GM18505 (cell line): ENCODE measurements at regions not wholly inside any gene's neighbourhood (a gene's known extent, or its start where the extent isn't known, plus 50 kb on each side); places are given as distances from the start of the nearest gene placed in this dataset.

Experiments
- ATAC-seq: cut with Tn5 transposase; IDR thresholded peaks from one replicate; pipeline ENCODE4 v1.9.1; 2021; ENCODE audit not compliant: unreplicated experiment
- POLR2A ChIP-seq: IDR thresholded peaks from 4 replicates; pipeline ENCODE4 v1.6.1; 2011; ENCODE audit warnings: borderline replicate concordance; ENCODE audit not compliant: insufficient read depth, insufficient read length; ENCODE audit errors: extremely low read depth

GRCh38 chr10:128763588-128763987 lies 637.4 kb upstream of the MKI67 start:
- no peak for ATAC-seq

GRCh38 chr10:128764190-128764589 lies 638.0 kb upstream of the MKI67 start:
- ATAC-seq = no peak

More at GRCh38 chr10:128763588-128763987, 637.4 kb upstream of the MKI67 start:
- TF ChIP-seq POLR2A = no peak

GRCh38 chr10:128766915-128767314 lies 640.7 kb upstream of the MKI67 start:
- no peak for ATAC-seq
- TF ChIP-seq POLR2A = no peak

More at GRCh38 chr10:128764190-128764589, 638.0 kb upstream of the MKI67 start:
- TF ChIP-seq POLR2A = no peak

GRCh38 chr10:128774979-128775378 lies 648.8 kb upstream of the MKI67 start:
- no peak for TF ChIP-seq POLR2A
- ATAC-seq = no peak

- no peak for TF ChIP-seq POLR2A
- no peak for ATAC-seq
These were observed 649.5 kb upstream of the MKI67 start for GRCh38 chr10:128775743-128776142.

GRCh38 chr10:128776673-128777252 lies 650.5 kb upstream of the MKI67 start:
- no peak for TF ChIP-seq POLR2A
- no peak for ATAC-seq

GRCh38 chr10:128777342-128777741 lies 651.1 kb upstream of the MKI67 start:
- no peak for ATAC-seq
- TF ChIP-seq POLR2A = no peak

- TF ChIP-seq POLR2A = no peak
- no peak for ATAC-seq
These were observed 653.2 kb upstream of the MKI67 start for GRCh38 chr10:128779416-128779815.

- ATAC-seq = no peak
- TF ChIP-seq POLR2A = no peak
These were observed 654.0 kb upstream of the MKI67 start for GRCh38 chr10:128780156-128780761.

- TF ChIP-seq POLR2A = no peak
These were observed 655.4 kb upstream of the MKI67 start for GRCh38 chr10:128781637-128782036.

GRCh38 chr10:128784444-128784843 lies 658.2 kb upstream of the MKI67 start:
- TF ChIP-seq POLR2A = no peak
- no peak for ATAC-seq

More at GRCh38 chr10:128781637-128782036, 655.4 kb upstream of the MKI67 start:
- ATAC-seq = no peak

- ATAC-seq = no peak
- no peak for TF ChIP-seq POLR2A
These were observed 666.4 kb upstream of the MKI67 start for GRCh38 chr10:128792426-128793140.

GRCh38 chr10:128793726-128794655 lies 667.8 kb upstream of the MKI67 start:
- no peak for TF ChIP-seq POLR2A
- ATAC-seq = no peak
